Cardiac muscle cell (in vitro differentiated cells and primary cell): ENCODE measurements at regions not wholly inside any gene's neighbourhood (a gene's known extent, or its start where the extent isn't known, plus 50 kb on each side); places are given as distances from the start of the nearest gene placed in this dataset.

Experiments
- DNase-seq, 2 donors: peaks; one replicate each; pipeline versions ENCODE4 v3.0.0 to v3.0.0-alpha.2; 2010 to 2017; ENCODE audit warnings: low read depth in 1 of 2, low spot score in 1 of 2
- H3K27ac ChIP-seq: fragments of 200-600 bp; sonication (generic); 2 replicates; pipeline ENCODE4 v1.5.1; 2016
- H3K27me3 ChIP-seq: fragments of 200-600 bp; sonication (generic); 2 replicates; pipeline ENCODE4 v1.6.0; 2016; ENCODE audit warnings: control low read depth
- H3K36me3 ChIP-seq: fragments of 200-600 bp; sonication (generic); 2 replicates; pipeline ENCODE4 v1.5.1; 2016; ENCODE audit warnings: control low read depth
- H3K4me1 ChIP-seq: fragments of 200-600 bp; sonication (generic); 2 replicates; pipeline ENCODE4 v1.8.1; 2017; ENCODE audit warnings: low read depth, mild to moderate bottlenecking, mixed run types
- H3K4me3 ChIP-seq: fragments of 200-600 bp; sonication (generic); 2 replicates; pipeline ENCODE4 v1.5.1; 2016; ENCODE audit warnings: mild to moderate bottlenecking
- H3K9me3 ChIP-seq: fragments of 200-600 bp; sonication (generic); 2 replicates; pipeline ENCODE4 v1.5.1; 2017; ENCODE audit warnings: low read depth, mild to moderate bottlenecking, control low read depth
- TF ChIP-seq, protein P1 (sequence below): IDR thresholded peaks from 2 replicates; pipeline ENCODE4 v1.5.1; 2012; ENCODE audit warnings: low read depth, mild to moderate bottlenecking, low read length

DNA sequence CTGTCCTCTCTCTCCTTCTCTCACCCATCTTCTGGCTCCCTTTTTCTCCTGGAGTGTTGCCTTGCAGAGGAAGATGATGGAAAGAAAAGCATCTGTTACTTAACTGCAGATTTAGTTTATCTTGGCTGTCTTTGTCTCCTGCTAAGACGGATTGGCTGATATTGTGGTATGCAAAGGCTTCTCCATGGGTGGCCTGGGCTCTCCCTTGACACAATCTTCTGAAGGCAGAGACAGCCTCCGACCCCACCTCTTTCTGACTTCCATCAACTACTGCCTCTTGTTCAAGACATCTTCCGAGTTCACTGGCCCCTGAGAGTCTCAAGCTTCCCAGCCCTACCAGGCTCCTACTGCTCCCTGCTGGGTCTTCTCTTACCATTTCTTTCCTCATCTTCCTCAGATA, 403.7 kb downstream of the LRRC70 start:
- Histone ChIP-seq H3K9me3 (peaks cover 3% of the 10 kb centered on the region), H3K27ac (no peak overlapping the region), H3K4me3 (no peak overlapping the region), H3K36me3 (no peaks in the 10 kb centered on the region), H3K4me1 (peaks cover 17% of the 10 kb centered on the region), H3K27me3 (no peaks in the 10 kb centered on the region)
- TF ChIP-seq, protein P1, sequence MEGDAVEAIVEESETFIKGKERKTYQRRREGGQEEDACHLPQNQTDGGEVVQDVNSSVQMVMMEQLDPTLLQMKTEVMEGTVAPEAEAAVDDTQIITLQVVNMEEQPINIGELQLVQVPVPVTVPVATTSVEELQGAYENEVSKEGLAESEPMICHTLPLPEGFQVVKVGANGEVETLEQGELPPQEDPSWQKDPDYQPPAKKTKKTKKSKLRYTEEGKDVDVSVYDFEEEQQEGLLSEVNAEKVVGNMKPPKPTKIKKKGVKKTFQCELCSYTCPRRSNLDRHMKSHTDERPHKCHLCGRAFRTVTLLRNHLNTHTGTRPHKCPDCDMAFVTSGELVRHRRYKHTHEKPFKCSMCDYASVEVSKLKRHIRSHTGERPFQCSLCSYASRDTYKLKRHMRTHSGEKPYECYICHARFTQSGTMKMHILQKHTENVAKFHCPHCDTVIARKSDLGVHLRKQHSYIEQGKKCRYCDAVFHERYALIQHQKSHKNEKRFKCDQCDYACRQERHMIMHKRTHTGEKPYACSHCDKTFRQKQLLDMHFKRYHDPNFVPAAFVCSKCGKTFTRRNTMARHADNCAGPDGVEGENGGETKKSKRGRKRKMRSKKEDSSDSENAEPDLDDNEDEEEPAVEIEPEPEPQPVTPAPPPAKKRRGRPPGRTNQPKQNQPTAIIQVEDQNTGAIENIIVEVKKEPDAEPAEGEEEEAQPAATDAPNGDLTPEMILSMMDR: no peak
- no peak for DNase-seq

DNA sequence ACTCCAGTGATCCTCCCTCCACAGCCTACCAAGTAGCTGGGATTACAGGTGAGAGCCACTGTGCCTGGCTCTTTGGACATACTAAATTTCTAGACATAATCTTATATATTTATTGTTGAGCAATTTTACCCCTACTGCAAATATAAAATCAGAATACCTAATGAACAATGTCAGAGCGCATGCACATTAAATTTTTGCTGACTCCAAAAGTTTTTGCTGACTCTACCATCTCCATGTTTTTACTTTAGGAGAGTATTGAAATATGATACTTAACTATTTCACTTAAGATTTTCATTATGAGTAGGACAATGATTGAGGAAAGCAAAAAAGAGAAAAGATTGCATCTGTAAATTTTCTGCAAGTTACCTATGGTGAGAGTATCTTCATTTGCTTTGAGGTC, 402.3 kb downstream of the LRRC70 start:
- no peak for DNase-seq
- H3K9me3 ChIP-seq: peaks cover 3% of the 10 kb centered on the region
- no peaks in the 10 kb centered on the region for H3K36me3 ChIP-seq
- H3K27ac ChIP-seq: no peak overlapping the region
- peaks cover 17% of the 10 kb centered on the region for H3K4me1 ChIP-seq
- TF ChIP-seq, protein P1: no peak
- H3K27me3 ChIP-seq: no peaks in the 10 kb centered on the region
- H3K4me3 ChIP-seq: no peak overlapping the region

DNA sequence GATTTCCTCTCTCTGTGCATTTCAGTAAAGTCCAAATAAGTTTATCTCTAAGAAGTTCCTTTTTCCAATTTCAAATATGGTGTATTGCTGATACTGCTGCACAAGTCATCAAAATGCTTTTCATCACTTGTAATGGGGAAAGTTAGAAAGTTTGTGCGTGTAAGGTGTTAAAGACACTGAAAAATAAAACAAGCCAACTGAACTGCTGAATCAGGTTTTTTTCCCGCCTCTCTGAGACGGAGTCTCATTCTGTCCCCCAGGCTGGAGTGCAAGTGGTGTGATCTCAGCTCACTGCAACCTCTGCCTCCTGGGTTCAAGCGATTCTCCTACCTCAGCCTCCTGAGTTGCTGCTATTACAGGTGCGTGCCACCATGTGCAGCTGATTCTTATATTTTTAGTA, 400.9 kb downstream of the LRRC70 start:
- TF ChIP-seq, protein P1: no peak
- DNase-seq: no peak
- Histone ChIP-seq H3K4me1 (peaks cover 17% of the 10 kb centered on the region), H3K9me3 (peaks cover 3% of the 10 kb centered on the region), H3K27me3 (no peaks in the 10 kb centered on the region), H3K27ac (no peak overlapping the region), H3K36me3 (no peaks in the 10 kb centered on the region), H3K4me3 (no peak overlapping the region)

DNA sequence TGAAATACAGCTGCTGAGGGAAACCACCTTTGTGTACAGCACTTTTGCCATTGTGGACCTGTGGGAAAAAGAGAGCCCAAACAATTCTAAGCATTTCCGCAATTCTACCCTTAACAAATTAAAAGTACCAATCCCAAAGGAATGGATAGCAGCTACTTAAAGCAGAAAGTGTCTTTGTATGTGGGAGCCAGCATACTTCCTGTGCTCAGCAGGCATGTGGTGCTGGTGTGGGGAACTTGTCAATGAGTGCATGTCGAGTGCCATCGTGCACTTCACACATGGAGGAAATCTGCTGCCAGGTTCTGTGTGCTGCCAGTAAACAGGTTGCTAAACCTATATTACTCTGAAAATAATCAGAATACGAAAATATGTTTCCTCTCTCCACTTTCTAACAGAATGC, 399.0 kb downstream of the LRRC70 start:
- TF ChIP-seq, protein P1: no peak
- Histone ChIP-seq H3K4me1 (peaks cover 17% of the 10 kb centered on the region), H3K27ac (peak overlapping the region; percentile 65), H3K27me3 (no peaks in the 10 kb centered on the region), H3K4me3 (no peak overlapping the region), H3K9me3 (no peaks in the 10 kb centered on the region), H3K36me3 (no peaks in the 10 kb centered on the region)
- peak in 1 of 2 donors; percentile 52 for DNase-seq

DNA sequence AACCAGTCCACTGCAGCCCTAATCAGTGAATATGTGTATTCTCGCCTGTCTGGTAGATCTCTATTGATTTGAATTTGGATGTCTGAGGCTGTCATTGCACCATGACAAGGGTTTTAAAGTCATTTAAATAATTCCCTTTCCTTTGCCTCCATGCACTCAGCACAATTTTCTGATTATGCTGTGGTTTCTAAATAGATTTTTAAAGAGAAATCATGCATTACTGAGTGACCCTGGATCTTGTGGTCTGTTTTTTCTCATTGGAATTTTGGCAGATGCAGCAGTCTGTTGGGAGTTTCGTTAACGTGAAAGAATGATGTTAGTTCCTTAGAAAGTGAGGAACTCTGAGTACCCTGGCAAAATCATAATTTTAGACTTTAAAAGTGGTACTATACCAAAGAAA, 396.0 kb downstream of the LRRC70 start:
- H3K4me3 ChIP-seq: no peak overlapping the region
- DNase-seq: peak in 1 of 2 donors; percentile 52
- no peaks in the 10 kb centered on the region for H3K27me3 ChIP-seq

More for the DNA sequence above, 396.0 kb downstream of the LRRC70 start:
- Histone ChIP-seq H3K4me1 (peaks cover 8% of the 10 kb centered on the region), H3K36me3 (no peaks in the 10 kb centered on the region), H3K27ac (no peak overlapping the region), H3K9me3 (no peaks in the 10 kb centered on the region)
- TF ChIP-seq, protein P1: no peak
